ENCODE measurements at regions not wholly inside any gene's neighbourhood (a gene's known extent, or its start where the extent isn't known, plus 50 kb on each side); places are given as distances from the start of the nearest gene placed in this dataset.

DNA sequence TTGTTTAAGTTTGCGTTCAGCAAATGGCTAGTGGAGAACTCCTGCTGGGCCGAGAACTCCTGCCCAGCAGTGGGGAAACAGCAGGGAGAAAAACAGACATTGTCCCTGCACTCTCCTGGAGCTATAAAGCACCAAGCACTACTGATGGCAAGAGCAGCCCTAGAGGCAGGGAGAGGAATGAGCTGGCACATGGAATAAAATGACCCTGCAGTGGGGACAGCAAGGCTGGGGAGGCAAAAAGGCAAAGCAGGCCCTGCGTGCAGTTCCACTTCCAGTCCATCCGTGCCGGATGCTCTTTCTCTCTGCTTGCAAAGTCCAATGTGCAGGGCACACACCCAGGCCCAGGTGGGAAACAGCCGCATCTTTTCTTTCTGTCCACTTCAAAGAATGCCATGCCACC is 415.5 kb downstream of the LRATD1 start:
- H3K27me3 ChIP-seq (replicated peaks in 1 of 4; ENCODE audit: control extremely low read depth in 1 of 4, control insufficient read depth in 3 of 4, insufficient read depth in 4 of 4, low read length in 3 of 4) = no peaks in the 10 kb centered on the region
- ChIA-PET CTCF (no interaction called here), POLR2A (no interaction called here)
- ATAC-seq (ENCODE audit: low read depth) = no peak
- no peak overlapping the region for H3K27ac ChIP-seq (ENCODE audit: low read length in 2 of 2)
- H3K4me3 ChIP-seq (ENCODE audit: control extremely low read depth in 1 of 5, extremely low read depth in 1 of 5, insufficient read depth in 1 of 5, low read depth in 2 of 5, low read length in 4 of 5) = no peak overlapping the region
- H4K20me1 ChIP-seq (ENCODE audit: control insufficient read depth, insufficient read depth, low read length, poor library complexity, severe bottlenecking) = no peaks in the 10 kb centered on the region
- no peak for DNase-seq
- no peaks in the 10 kb centered on the region for H3K4me1 ChIP-seq (ENCODE audit: control insufficient read depth in 2 of 2, insufficient read depth in 2 of 2, low read length in 2 of 2)
- no peaks in the 10 kb centered on the region for H3K9me3 ChIP-seq (ENCODE audit: control extremely low read depth in 1 of 3, control insufficient read depth in 2 of 3, insufficient read depth in 1 of 3, low read length in 2 of 3)
- H3K36me3 ChIP-seq (replicated peaks in 1 of 2; ENCODE audit: control extremely low read depth in 1 of 2, control insufficient read depth in 1 of 2, extremely low read depth in 1 of 2, insufficient read depth in 2 of 2, low read length in 1 of 2) = no peaks in the 10 kb centered on the region
- H3K9ac ChIP-seq (ENCODE audit: low read length) = no peak overlapping the region
- no peak overlapping the region for H3K27ac Mint-ChIP-seq
- no peaks in the 10 kb centered on the region for H3K4me1 Mint-ChIP-seq
- H3K27me3 Mint-ChIP-seq = peaks cover 6% of the 10 kb centered on the region
- H3K4me3 Mint-ChIP-seq = no peak overlapping the region
- no peak overlapping the region for H3K4me2 ChIP-seq (replicated peaks; ENCODE audit: low read depth, low read length, poor library complexity, severe bottlenecking)
- TF ChIP-seq, protein P1, sequence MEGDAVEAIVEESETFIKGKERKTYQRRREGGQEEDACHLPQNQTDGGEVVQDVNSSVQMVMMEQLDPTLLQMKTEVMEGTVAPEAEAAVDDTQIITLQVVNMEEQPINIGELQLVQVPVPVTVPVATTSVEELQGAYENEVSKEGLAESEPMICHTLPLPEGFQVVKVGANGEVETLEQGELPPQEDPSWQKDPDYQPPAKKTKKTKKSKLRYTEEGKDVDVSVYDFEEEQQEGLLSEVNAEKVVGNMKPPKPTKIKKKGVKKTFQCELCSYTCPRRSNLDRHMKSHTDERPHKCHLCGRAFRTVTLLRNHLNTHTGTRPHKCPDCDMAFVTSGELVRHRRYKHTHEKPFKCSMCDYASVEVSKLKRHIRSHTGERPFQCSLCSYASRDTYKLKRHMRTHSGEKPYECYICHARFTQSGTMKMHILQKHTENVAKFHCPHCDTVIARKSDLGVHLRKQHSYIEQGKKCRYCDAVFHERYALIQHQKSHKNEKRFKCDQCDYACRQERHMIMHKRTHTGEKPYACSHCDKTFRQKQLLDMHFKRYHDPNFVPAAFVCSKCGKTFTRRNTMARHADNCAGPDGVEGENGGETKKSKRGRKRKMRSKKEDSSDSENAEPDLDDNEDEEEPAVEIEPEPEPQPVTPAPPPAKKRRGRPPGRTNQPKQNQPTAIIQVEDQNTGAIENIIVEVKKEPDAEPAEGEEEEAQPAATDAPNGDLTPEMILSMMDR (IDR thresholded peaks at IDR 0.05) = no peak
- no peak for TF ChIP-seq EZH2 (IDR thresholded peaks at IDR 0.05; ENCODE audit: borderline replicate concordance, insufficient read depth, low read depth, low read length, poor library complexity, severe bottlenecking)
- H3K9me3 Mint-ChIP-seq (ENCODE audit: insufficient read depth) = no peaks in the 10 kb centered on the region
- 100% methylated on average over 6 of the region's 6 CpGs for WGBS (ENCODE audit: insufficient coverage)
- no peaks in the 10 kb centered on the region for H3K79me2 ChIP-seq (ENCODE audit: control insufficient read depth, insufficient read depth, low read length)
- H2AFZ ChIP-seq (ENCODE audit: insufficient read depth, low read depth, low read length, poor library complexity, severe bottlenecking) = no peak overlapping the region
- intact Hi-C loops (cut with micrococcal nuclease) = no loop called here

DNA sequence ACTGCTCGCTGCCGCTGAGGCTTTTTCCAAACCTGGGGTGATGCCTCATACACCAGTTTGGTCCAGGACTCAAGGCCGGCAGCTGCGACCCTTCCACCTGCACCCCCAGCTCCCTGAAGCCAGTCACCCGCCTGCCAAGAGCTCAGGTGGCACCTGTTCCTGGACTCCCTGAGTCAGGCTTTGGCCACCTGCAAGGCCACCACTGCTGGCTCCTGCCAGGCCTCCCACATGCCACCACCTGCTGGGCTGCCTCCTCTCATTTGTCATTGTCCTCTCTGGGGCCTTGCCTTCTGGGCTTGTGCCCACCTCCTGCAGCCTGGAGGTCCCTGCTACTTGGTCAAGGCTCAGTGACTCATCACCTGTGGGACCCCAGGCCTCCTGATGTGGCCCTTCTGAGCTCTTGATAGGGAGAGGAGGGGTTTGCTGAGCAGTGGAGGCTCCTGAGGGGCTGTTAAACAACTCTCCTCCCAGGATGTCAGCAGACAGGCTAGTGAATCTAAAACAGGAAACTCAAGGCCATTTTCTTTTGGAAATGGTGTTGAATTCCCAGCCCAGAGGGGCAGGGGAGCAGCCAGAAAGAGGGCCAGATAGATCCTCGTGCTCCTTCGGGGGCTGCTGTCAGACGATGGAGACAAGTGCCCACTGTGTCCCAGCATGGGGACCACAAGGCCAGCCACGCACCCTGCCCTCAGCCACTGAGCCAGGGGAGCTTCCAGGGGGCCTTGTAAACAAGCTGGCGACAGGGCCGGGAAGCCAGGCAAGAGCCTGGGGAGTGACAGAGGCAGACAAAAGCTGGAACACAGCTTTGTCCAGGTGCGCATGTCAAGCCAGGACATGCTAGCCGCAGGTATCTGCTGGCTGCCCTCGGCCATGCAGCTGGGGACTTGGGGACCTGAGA is 416.8 kb downstream of the LRATD1 start:
- TF ChIP-seq, protein P1 (IDR thresholded peaks at IDR 0.05) = no peak
- no peak for TF ChIP-seq EZH2 (IDR thresholded peaks at IDR 0.05; ENCODE audit: borderline replicate concordance, insufficient read depth, low read depth, low read length, poor library complexity, severe bottlenecking)
- ChIA-PET CTCF (no interaction called here), POLR2A (no interaction called here)
- DNase-seq (no peak), ATAC-seq (ENCODE audit: low read depth) (no peak)
- Histone ChIP-seq H3K27ac (ENCODE audit: low read length in 2 of 2) (no peak overlapping the region), H3K9me3 (ENCODE audit: control extremely low read depth in 1 of 3, control insufficient read depth in 2 of 3, insufficient read depth in 1 of 3, low read length in 2 of 3) (no peaks in the 10 kb centered on the region), H3K4me2 (replicated peaks; ENCODE audit: low read depth, low read length, poor library complexity, severe bottlenecking) (no peak overlapping the region), H3K79me2 (ENCODE audit: control insufficient read depth, insufficient read depth, low read length) (no peaks in the 10 kb centered on the region), H2AFZ (ENCODE audit: insufficient read depth, low read depth, low read length, poor library complexity, severe bottlenecking) (no peak overlapping the region), H3K36me3 (replicated peaks in 1 of 2; ENCODE audit: control extremely low read depth in 1 of 2, control insufficient read depth in 1 of 2, extremely low read depth in 1 of 2, insufficient read depth in 2 of 2, low read length in 1 of 2) (no peaks in the 10 kb centered on the region), H4K20me1 (ENCODE audit: control insufficient read depth, insufficient read depth, low read length, poor library complexity, severe bottlenecking) (no peaks in the 10 kb centered on the region), H3K27me3 (replicated peaks in 1 of 4; ENCODE audit: control extremely low read depth in 1 of 4, control insufficient read depth in 3 of 4, insufficient read depth in 4 of 4, low read length in 3 of 4) (no peaks in the 10 kb centered on the region), H3K4me3 (ENCODE audit: control extremely low read depth in 1 of 5, extremely low read depth in 1 of 5, insufficient read depth in 1 of 5, low read depth in 2 of 5, low read length in 4 of 5) (no peak overlapping the region), H3K4me1 (ENCODE audit: control insufficient read depth in 2 of 2, insufficient read depth in 2 of 2, low read length in 2 of 2) (no peaks in the 10 kb centered on the region), H3K9ac (ENCODE audit: low read length) (no peak overlapping the region)
- H3K4me3 Mint-ChIP-seq = no peak overlapping the region
- H3K4me1 Mint-ChIP-seq = no peaks in the 10 kb centered on the region
- intact Hi-C loops (cut with micrococcal nuclease) = no loop called here
- WGBS (ENCODE audit: insufficient coverage) = 95% methylated on average over 14 of the region's 14 CpGs
- H3K9me3 Mint-ChIP-seq (ENCODE audit: insufficient read depth) = no peaks in the 10 kb centered on the region
- no peak overlapping the region for H3K27ac Mint-ChIP-seq
- H3K27me3 Mint-ChIP-seq = no peaks in the 10 kb centered on the region

Measured in B cell (primary cell).